OCI-LY1 (cell line): ENCODE measurements at regions not wholly inside any gene's neighbourhood (a gene's known extent, or its start where the extent isn't known, plus 50 kb on each side); places are given as distances from the start of the nearest gene placed in this dataset.

ENCODE experiments used
- H2AFZ ChIP-seq: fragments of 200-600 bp; sonication (generic), shearing (Covaris generic); 2 replicates; pipeline ENCODE4 v1.6.0; 2014; ENCODE audit warnings: antibody characterized with exemption, mild to moderate bottlenecking, low read length
- H3F3A ChIP-seq: fragments of 200-600 bp; sonication (generic), shearing (Covaris generic); 2 replicates; pipeline ENCODE4 v1.6.0; 2014; ENCODE audit warnings: mild to moderate bottlenecking, antibody characterized with exemption, low read length, moderate library complexity; ENCODE audit not compliant: insufficient read depth
- H3K27ac ChIP-seq: fragments of 200-600 bp; sonication (generic); 2 replicates; pipeline ENCODE4 v1.5.1; 2014; ENCODE audit warnings: low read length, mixed run types, mild to moderate bottlenecking, low read depth; ENCODE audit not compliant: poor library complexity, severe bottlenecking
- H3K27me3 ChIP-seq: fragments of 200-600 bp; sonication (generic); 2 replicates; pipeline ENCODE4 v1.6.0; 2014; ENCODE audit warnings: antibody characterized with exemption, mild to moderate bottlenecking, low read length, moderate library complexity; ENCODE audit not compliant: insufficient read depth
- H3K36me3 ChIP-seq: fragments of 200-600 bp; sonication (generic); 2 replicates; pipeline ENCODE4 v1.6.1; 2014; ENCODE audit warnings: mild to moderate bottlenecking, antibody characterized with exemption, low read length, moderate library complexity, mixed read lengths; ENCODE audit not compliant: insufficient read depth
- H3K4me1 ChIP-seq: fragments of 200-600 bp; sonication (generic); 2 replicates; pipeline ENCODE4 v1.5.1; 2014; ENCODE audit warnings: mild to moderate bottlenecking, low read length, moderate library complexity; ENCODE audit not compliant: insufficient read depth, severe bottlenecking
- H3K4me2 ChIP-seq: fragments of 200-600 bp; sonication (generic), shearing (Covaris generic); 2 replicates; pipeline ENCODE4 v1.6.1; 2014; ENCODE audit warnings: low read length
- H3K4me3 ChIP-seq: fragments of 200-600 bp; sonication (generic); 2 replicates; pipeline ENCODE4 v1.5.1; 2014; ENCODE audit warnings: low read length, low read depth, mild to moderate bottlenecking, mixed read lengths; ENCODE audit not compliant: poor library complexity, severe bottlenecking
- H3K79me2 ChIP-seq: fragments of 200-600 bp; shearing (Covaris generic); 2 replicates; pipeline ENCODE4 v1.6.1; 2016; ENCODE audit warnings: mixed run types, low read length, mixed read lengths; ENCODE audit not compliant: insufficient read depth
- H3K9ac ChIP-seq: fragments of 200-600 bp; sonication (generic), shearing (Covaris generic); 2 replicates; pipeline ENCODE4 v1.6.1; 2014; ENCODE audit warnings: mild to moderate bottlenecking, low read length, mixed read lengths
- H3K9me2 ChIP-seq: fragments of 200-600 bp; sonication (generic), shearing (Covaris generic); 2 replicates; pipeline ENCODE4 v1.6.1; 2014; ENCODE audit warnings: low read depth, mild to moderate bottlenecking, low read length, mixed read lengths
- H3K9me3 ChIP-seq: fragments of 200-600 bp; shearing (Covaris generic); 2 replicates; pipeline ENCODE4 v1.6.1; 2014; ENCODE audit warnings: low read length, mixed read lengths
- H4K20me1 ChIP-seq: fragments of 200-600 bp; sonication (generic), shearing (Covaris generic); 2 replicates; pipeline ENCODE4 v1.6.0; 2016; ENCODE audit warnings: mild to moderate bottlenecking, low read length; ENCODE audit not compliant: insufficient read depth
- EZH2 ChIP-seq: fragments of 200-600 bp; sonication (generic), shearing (Covaris generic); IDR thresholded peaks from 2 replicates; pipeline ENCODE4 v1.8.0; 2017; ENCODE audit warnings: borderline replicate concordance, mixed run types, mild to moderate bottlenecking, antibody characterized with exemption, low read length, moderate library complexity, mixed read lengths
- TF ChIP-seq, protein P1 (sequence below): fragments of 200-600 bp; sonication (generic), shearing (Covaris generic); IDR thresholded peaks from 2 replicates; pipeline ENCODE4 v1.5.1; 2017; ENCODE audit warnings: mild to moderate bottlenecking, antibody characterized with exemption, low read length, moderate library complexity, mixed read lengths

DNA sequence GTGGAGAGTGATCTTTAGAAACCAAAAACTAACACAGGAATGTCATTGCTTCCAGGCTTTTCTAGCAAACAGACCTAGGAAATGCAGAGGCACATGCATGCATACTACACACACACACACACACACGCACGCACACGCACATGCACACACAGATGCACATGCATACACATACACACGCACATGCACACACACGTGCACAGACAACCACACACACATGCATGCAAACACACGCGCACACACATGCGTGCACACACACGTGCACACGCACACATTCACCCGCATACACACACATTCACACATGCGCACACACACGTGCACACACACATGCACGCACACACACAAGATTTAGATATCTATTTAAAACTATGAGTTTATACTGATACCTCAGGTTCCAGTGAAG lies 379.5 kb downstream of the ZNF516 start:
- H3K9me2 ChIP-seq: no peaks in the 10 kb centered on the region
- no peak overlapping the region for H3K27ac ChIP-seq
- H3K36me3 ChIP-seq: no peaks in the 10 kb centered on the region
- no peaks in the 10 kb centered on the region for H3K79me2 ChIP-seq
- no peak overlapping the region for H3K4me3 ChIP-seq
- no peak overlapping the region for H3K4me2 ChIP-seq
- TF ChIP-seq, protein P1, sequence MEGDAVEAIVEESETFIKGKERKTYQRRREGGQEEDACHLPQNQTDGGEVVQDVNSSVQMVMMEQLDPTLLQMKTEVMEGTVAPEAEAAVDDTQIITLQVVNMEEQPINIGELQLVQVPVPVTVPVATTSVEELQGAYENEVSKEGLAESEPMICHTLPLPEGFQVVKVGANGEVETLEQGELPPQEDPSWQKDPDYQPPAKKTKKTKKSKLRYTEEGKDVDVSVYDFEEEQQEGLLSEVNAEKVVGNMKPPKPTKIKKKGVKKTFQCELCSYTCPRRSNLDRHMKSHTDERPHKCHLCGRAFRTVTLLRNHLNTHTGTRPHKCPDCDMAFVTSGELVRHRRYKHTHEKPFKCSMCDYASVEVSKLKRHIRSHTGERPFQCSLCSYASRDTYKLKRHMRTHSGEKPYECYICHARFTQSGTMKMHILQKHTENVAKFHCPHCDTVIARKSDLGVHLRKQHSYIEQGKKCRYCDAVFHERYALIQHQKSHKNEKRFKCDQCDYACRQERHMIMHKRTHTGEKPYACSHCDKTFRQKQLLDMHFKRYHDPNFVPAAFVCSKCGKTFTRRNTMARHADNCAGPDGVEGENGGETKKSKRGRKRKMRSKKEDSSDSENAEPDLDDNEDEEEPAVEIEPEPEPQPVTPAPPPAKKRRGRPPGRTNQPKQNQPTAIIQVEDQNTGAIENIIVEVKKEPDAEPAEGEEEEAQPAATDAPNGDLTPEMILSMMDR: no peak
- TF ChIP-seq EZH2: no peak
- H3K9ac ChIP-seq: no peak overlapping the region
- H4K20me1 ChIP-seq: no peaks in the 10 kb centered on the region
- no peaks in the 10 kb centered on the region for H3F3A ChIP-seq
- H3K27me3 ChIP-seq: no peaks in the 10 kb centered on the region
- no peaks in the 10 kb centered on the region for H3K4me1 ChIP-seq
- H2AFZ ChIP-seq: no peak overlapping the region
- H3K9me3 ChIP-seq: no peaks in the 10 kb centered on the region

DNA sequence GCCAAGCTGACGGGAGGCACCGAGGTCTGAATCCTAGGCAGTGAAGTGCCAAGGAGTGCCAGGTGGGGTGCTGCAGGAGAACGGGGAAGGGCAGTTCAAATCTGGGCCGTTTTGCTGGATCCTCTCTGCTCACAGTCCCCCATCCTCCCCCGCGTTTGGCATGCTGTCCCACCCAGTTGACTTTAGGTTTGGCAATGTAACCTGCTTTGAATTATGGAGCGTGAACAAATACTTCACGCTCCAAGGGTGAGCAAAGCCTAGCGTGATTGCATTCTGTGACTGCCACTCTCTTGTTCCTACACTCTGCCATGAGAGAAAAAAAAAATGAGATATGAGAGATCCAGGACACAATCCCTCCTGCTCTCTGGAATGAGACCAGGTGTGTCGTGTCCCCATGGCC lies 381.9 kb downstream of the ZNF516 start:
- H3K9me3 ChIP-seq: no peaks in the 10 kb centered on the region
- H3K36me3 ChIP-seq: no peaks in the 10 kb centered on the region
- no peaks in the 10 kb centered on the region for H3F3A ChIP-seq
- no peak overlapping the region for H3K27ac ChIP-seq
- no peak overlapping the region for H3K4me3 ChIP-seq
- H3K9ac ChIP-seq: no peak overlapping the region
- no peaks in the 10 kb centered on the region for H3K79me2 ChIP-seq
- H3K27me3 ChIP-seq: no peaks in the 10 kb centered on the region
- H2AFZ ChIP-seq: no peak overlapping the region
- no peak for TF ChIP-seq EZH2
- TF ChIP-seq, protein P1: no peak
- no peaks in the 10 kb centered on the region for H3K4me1 ChIP-seq
- H4K20me1 ChIP-seq: no peaks in the 10 kb centered on the region
- no peaks in the 10 kb centered on the region for H3K9me2 ChIP-seq
- H3K4me2 ChIP-seq: no peak overlapping the region

DNA sequence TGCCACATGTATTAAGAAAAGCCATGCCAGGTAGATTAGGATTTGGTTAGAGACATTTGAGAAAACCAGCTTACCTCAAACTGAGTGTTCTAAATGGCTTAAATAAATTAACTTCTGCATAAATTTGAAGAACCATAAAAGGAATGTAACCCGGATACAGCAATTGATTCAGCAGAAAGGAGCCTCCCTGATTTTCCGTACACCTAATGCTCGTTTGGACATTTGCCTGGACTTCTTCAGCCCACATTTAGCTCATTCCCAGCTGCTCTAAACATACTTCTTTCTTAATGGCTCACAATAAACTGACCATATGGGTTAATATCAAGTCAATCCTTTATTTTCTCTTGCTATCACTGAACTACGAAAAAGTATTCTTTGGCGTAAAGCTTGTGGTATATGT lies 392.4 kb downstream of the ZNF516 start:
- no peaks in the 10 kb centered on the region for H3K9me2 ChIP-seq
- H3K9me3 ChIP-seq: no peaks in the 10 kb centered on the region
- H3K27me3 ChIP-seq: no peaks in the 10 kb centered on the region
- TF ChIP-seq, protein P1: no peak
- TF ChIP-seq EZH2: no peak
- H2AFZ ChIP-seq: no peak overlapping the region
- H3K9ac ChIP-seq: no peak overlapping the region
- H3F3A ChIP-seq: no peaks in the 10 kb centered on the region
- no peak overlapping the region for H3K4me3 ChIP-seq
- no peaks in the 10 kb centered on the region for H3K4me1 ChIP-seq
- H3K27ac ChIP-seq: no peak overlapping the region
- no peak overlapping the region for H3K4me2 ChIP-seq
- no peaks in the 10 kb centered on the region for H3K36me3 ChIP-seq
- H4K20me1 ChIP-seq: no peaks in the 10 kb centered on the region
- no peaks in the 10 kb centered on the region for H3K79me2 ChIP-seq
